ENCODE measurements at regions not wholly inside any gene's neighbourhood (a gene's known extent, or its start where the extent isn't known, plus 50 kb on each side); places are given as distances from the start of the nearest gene placed in this dataset.

GRCh38 chr6:26183581-26184366, 96.5 kb downstream of the HFE start:
- H4K91ac ChIP-seq (ENCODE audit: low read depth, low read length, poor library complexity): no peak overlapping the region
- H3K18ac ChIP-seq (ENCODE audit: low read length): peak overlapping the region; percentile 22
- no CpG with 5 or more reads among the region's 36 CpGs for WGBS, 2 donors (ENCODE audit: extremely low coverage in 2 of 2, insufficient read length in 2 of 2, insufficient replicate concordance in 1 of 2)
- no peaks in the 10 kb centered on the region for H3K27me3 ChIP-seq (ENCODE audit: control insufficient read depth in 3 of 3, insufficient read depth in 3 of 3, low read depth in 1 of 3, low read length in 3 of 3)
- H2BK15ac ChIP-seq (ENCODE audit: low read length): no peak overlapping the region
- H3K9me3 ChIP-seq (replicated peaks in 1 of 2; ENCODE audit: control insufficient read depth in 2 of 2, insufficient read depth in 1 of 2, low read depth in 1 of 2, low read length in 2 of 2): no peaks in the 10 kb centered on the region
- H3K4me1 ChIP-seq (ENCODE audit: control insufficient read depth in 2 of 2, insufficient read depth in 1 of 2, low read depth in 1 of 2, low read length in 2 of 2): peaks cover 0 to 2% of the 10 kb centered on the region in 2 donors
- no peak overlapping the region for H3K23ac ChIP-seq (ENCODE audit: low read depth, low read length, poor library complexity)
- H3K36me3 ChIP-seq (replicated peaks in 1 of 2; ENCODE audit: control insufficient read depth in 2 of 2, insufficient read depth in 2 of 2, low read length in 2 of 2): no peaks in the 10 kb centered on the region
- H2BK5ac ChIP-seq (ENCODE audit: low read length): no peak overlapping the region
- H3K9ac ChIP-seq (ENCODE audit: low read depth, low read length, poor library complexity): peak overlapping the region; percentile 89
- peak; percentile 79 for DNase-seq (ENCODE audit: low spot score)
- no peak overlapping the region for H2BK120ac ChIP-seq (ENCODE audit: low read depth, low read length)
- H3K79me1 ChIP-seq (ENCODE audit: low read depth, low read length): no peaks in the 10 kb centered on the region
- peak overlapping the region; percentile 52 to 81 for H3K4me3 ChIP-seq (ENCODE audit: low read length in 2 of 2)
- no peak overlapping the region for H2AK5ac ChIP-seq (ENCODE audit: low read depth, low read length)
- no peak overlapping the region for H4K8ac ChIP-seq (ENCODE audit: low read depth, low read length)
- H2AFZ ChIP-seq (ENCODE audit: low read length): peak overlapping the region; percentile 43
- H3K4ac ChIP-seq (ENCODE audit: low read length): no peak overlapping the region
- H2BK12ac ChIP-seq (ENCODE audit: low read length): no peak overlapping the region
- H3K14ac ChIP-seq (ENCODE audit: low read length): no peak overlapping the region
- H3K27ac ChIP-seq (replicated peaks; ENCODE audit: low read length): peak overlapping the region; percentile 85
- peak overlapping the region; percentile 56 for H3K4me2 ChIP-seq (ENCODE audit: insufficient read depth, low read length, poor library complexity, severe bottlenecking)

GRCh38 chr6:26184367-26184891, 97.2 kb downstream of the HFE start:
- Histone ChIP-seq H4K91ac (ENCODE audit: low read depth, low read length, poor library complexity) (no peak overlapping the region), H3K36me3 (replicated peaks in 1 of 2; ENCODE audit: control insufficient read depth in 2 of 2, insufficient read depth in 2 of 2, low read length in 2 of 2) (no peaks in the 10 kb centered on the region), H3K27ac (replicated peaks; ENCODE audit: low read length) (peak overlapping the region; percentile 85), H3K14ac (ENCODE audit: low read length) (no peak overlapping the region), H3K79me1 (ENCODE audit: low read depth, low read length) (no peaks in the 10 kb centered on the region), H4K8ac (ENCODE audit: low read depth, low read length) (no peak overlapping the region), H2BK5ac (ENCODE audit: low read length) (no peak overlapping the region), H2BK15ac (ENCODE audit: low read length) (no peak overlapping the region), H3K4ac (ENCODE audit: low read length) (no peak overlapping the region), H3K18ac (ENCODE audit: low read length) (no peak overlapping the region), H2AFZ (ENCODE audit: low read length) (no peak overlapping the region), H3K9ac (ENCODE audit: low read depth, low read length, poor library complexity) (no peak overlapping the region), H3K4me3 (ENCODE audit: low read length in 2 of 2) (peak overlapping the region; percentile 52 to 81), H3K9me3 (replicated peaks in 1 of 2; ENCODE audit: control insufficient read depth in 2 of 2, insufficient read depth in 1 of 2, low read depth in 1 of 2, low read length in 2 of 2) (no peaks in the 10 kb centered on the region), H3K4me1 (ENCODE audit: control insufficient read depth in 2 of 2, insufficient read depth in 1 of 2, low read depth in 1 of 2, low read length in 2 of 2) (peaks cover 0 to 2% of the 10 kb centered on the region in 2 donors), H2AK5ac (ENCODE audit: low read depth, low read length) (no peak overlapping the region), H2BK120ac (ENCODE audit: low read depth, low read length) (no peak overlapping the region), H3K27me3 (ENCODE audit: control insufficient read depth in 3 of 3, insufficient read depth in 3 of 3, low read depth in 1 of 3, low read length in 3 of 3) (no peaks in the 10 kb centered on the region), H3K4me2 (ENCODE audit: insufficient read depth, low read length, poor library complexity, severe bottlenecking) (peak overlapping the region; percentile 56), H3K23ac (ENCODE audit: low read depth, low read length, poor library complexity) (no peak overlapping the region), H2BK12ac (ENCODE audit: low read length) (no peak overlapping the region)
- no CpG with 5 or more reads among the region's 10 CpGs for WGBS, 2 donors (ENCODE audit: extremely low coverage in 2 of 2, insufficient read length in 2 of 2, insufficient replicate concordance in 1 of 2)
- no peak for DNase-seq (ENCODE audit: low spot score)

GRCh38 chr6:26185004-26185403, 97.8 kb downstream of the HFE start:
- Histone ChIP-seq H3K36me3 (replicated peaks in 1 of 2; ENCODE audit: control insufficient read depth in 2 of 2, insufficient read depth in 2 of 2, low read length in 2 of 2) (no peaks in the 10 kb centered on the region), H2BK12ac (ENCODE audit: low read length) (no peak overlapping the region), H3K4me1 (ENCODE audit: control insufficient read depth in 2 of 2, insufficient read depth in 1 of 2, low read depth in 1 of 2, low read length in 2 of 2) (peaks cover 0 to 2% of the 10 kb centered on the region in 2 donors), H4K8ac (ENCODE audit: low read depth, low read length) (no peak overlapping the region), H3K4ac (ENCODE audit: low read length) (no peak overlapping the region), H3K4me3 (ENCODE audit: low read length in 2 of 2) (no peak overlapping the region), H3K18ac (ENCODE audit: low read length) (no peak overlapping the region), H3K9ac (ENCODE audit: low read depth, low read length, poor library complexity) (no peak overlapping the region), H3K27me3 (ENCODE audit: control insufficient read depth in 3 of 3, insufficient read depth in 3 of 3, low read depth in 1 of 3, low read length in 3 of 3) (no peaks in the 10 kb centered on the region), H2AFZ (ENCODE audit: low read length) (no peak overlapping the region), H3K14ac (ENCODE audit: low read length) (no peak overlapping the region), H3K4me2 (ENCODE audit: insufficient read depth, low read length, poor library complexity, severe bottlenecking) (no peak overlapping the region), H2BK5ac (ENCODE audit: low read length) (no peak overlapping the region), H2BK15ac (ENCODE audit: low read length) (no peak overlapping the region), H3K23ac (ENCODE audit: low read depth, low read length, poor library complexity) (no peak overlapping the region), H2AK5ac (ENCODE audit: low read depth, low read length) (no peak overlapping the region), H3K79me1 (ENCODE audit: low read depth, low read length) (no peaks in the 10 kb centered on the region), H2BK120ac (ENCODE audit: low read depth, low read length) (no peak overlapping the region), H4K91ac (ENCODE audit: low read depth, low read length, poor library complexity) (no peak overlapping the region), H3K27ac (replicated peaks; ENCODE audit: low read length) (peak overlapping the region; percentile 21), H3K9me3 (replicated peaks in 1 of 2; ENCODE audit: control insufficient read depth in 2 of 2, insufficient read depth in 1 of 2, low read depth in 1 of 2, low read length in 2 of 2) (no peaks in the 10 kb centered on the region)
- DNase-seq (ENCODE audit: low spot score): no peak
- WGBS, 2 donors (ENCODE audit: extremely low coverage in 2 of 2, insufficient read length in 2 of 2, insufficient replicate concordance in 1 of 2): no CpG with 5 or more reads among the region's 2 CpGs

DNA sequence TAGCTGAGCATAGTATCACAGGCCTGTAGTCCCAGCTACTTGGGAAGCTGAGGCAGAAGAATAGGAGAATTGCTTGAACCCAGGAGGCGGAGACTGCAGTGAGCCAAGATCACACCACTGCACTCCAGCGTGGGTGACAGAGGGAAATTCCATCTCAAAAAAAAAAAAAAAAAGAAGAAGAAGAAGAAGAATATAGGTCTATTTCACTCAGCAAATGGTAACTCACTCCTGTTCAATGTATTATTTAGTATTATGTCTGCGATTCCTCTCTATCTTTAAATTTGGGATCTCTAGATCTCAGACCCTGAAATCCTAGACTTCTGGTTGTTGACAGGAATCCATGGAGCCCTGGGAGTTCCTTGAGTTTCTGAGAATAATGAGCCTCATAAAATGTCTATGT, 98.6 kb downstream of the HFE start:
- Histone ChIP-seq H3K36me3 (replicated peaks in 1 of 2; ENCODE audit: control insufficient read depth in 2 of 2, insufficient read depth in 2 of 2, low read length in 2 of 2) (no peaks in the 10 kb centered on the region), H2AK5ac (ENCODE audit: low read depth, low read length) (no peak overlapping the region), H3K9me3 (replicated peaks in 1 of 2; ENCODE audit: control insufficient read depth in 2 of 2, insufficient read depth in 1 of 2, low read depth in 1 of 2, low read length in 2 of 2) (no peaks in the 10 kb centered on the region), H3K9ac (ENCODE audit: low read depth, low read length, poor library complexity) (no peak overlapping the region), H2BK120ac (ENCODE audit: low read depth, low read length) (no peak overlapping the region), H3K23ac (ENCODE audit: low read depth, low read length, poor library complexity) (no peak overlapping the region), H3K14ac (ENCODE audit: low read length) (no peak overlapping the region), H3K4ac (ENCODE audit: low read length) (no peak overlapping the region), H2BK12ac (ENCODE audit: low read length) (no peak overlapping the region), H4K8ac (ENCODE audit: low read depth, low read length) (no peak overlapping the region), H2BK5ac (ENCODE audit: low read length) (no peak overlapping the region), H3K27ac (replicated peaks; ENCODE audit: low read length) (no peak overlapping the region), H4K91ac (ENCODE audit: low read depth, low read length, poor library complexity) (no peak overlapping the region), H3K4me3 (ENCODE audit: low read length in 2 of 2) (no peak overlapping the region), H2BK15ac (ENCODE audit: low read length) (no peak overlapping the region), H3K18ac (ENCODE audit: low read length) (no peak overlapping the region), H3K4me2 (ENCODE audit: insufficient read depth, low read length, poor library complexity, severe bottlenecking) (no peak overlapping the region), H3K4me1 (ENCODE audit: control insufficient read depth in 2 of 2, insufficient read depth in 1 of 2, low read depth in 1 of 2, low read length in 2 of 2) (peaks cover 0 to 2% of the 10 kb centered on the region in 2 donors), H3K27me3 (ENCODE audit: control insufficient read depth in 3 of 3, insufficient read depth in 3 of 3, low read depth in 1 of 3, low read length in 3 of 3) (no peaks in the 10 kb centered on the region), H2AFZ (ENCODE audit: low read length) (no peak overlapping the region), H3K79me1 (ENCODE audit: low read depth, low read length) (no peaks in the 10 kb centered on the region)
- DNase-seq (ENCODE audit: low spot score): no peak
- WGBS, 2 donors (ENCODE audit: extremely low coverage in 2 of 2, insufficient read length in 2 of 2, insufficient replicate concordance in 1 of 2): no CpG with 5 or more reads among the region's 3 CpGs
